ENCODE measurements at regions not wholly inside any gene's neighbourhood (a gene's known extent, or its start where the extent isn't known, plus 50 kb on each side); places are given as distances from the start of the nearest gene placed in this dataset.
"Not testable (repeated sequence)": the region's sequence is repeated elsewhere in the genome, so short reads cannot be mapped to it uniquely, and the experiment has no call there.

GRCh38 chr5:108556441-108557145, 174.7 kb upstream of the FBXL17 start:
- Mint-ChIP-seq H3K9me3 (no peaks in the 10 kb centered on the region), H3K4me3 (no peak overlapping the region), H3K36me3 (ENCODE audit: low read depth) (no peaks in the 10 kb centered on the region), H3K4me1 (ENCODE audit: low read depth) (no peaks in the 10 kb centered on the region), H3K27ac (no peak overlapping the region), H3K27me3 (ENCODE audit: low read depth) (no peaks in the 10 kb centered on the region)
- DNase-seq (ENCODE audit: low spot score): no peak

DNA sequence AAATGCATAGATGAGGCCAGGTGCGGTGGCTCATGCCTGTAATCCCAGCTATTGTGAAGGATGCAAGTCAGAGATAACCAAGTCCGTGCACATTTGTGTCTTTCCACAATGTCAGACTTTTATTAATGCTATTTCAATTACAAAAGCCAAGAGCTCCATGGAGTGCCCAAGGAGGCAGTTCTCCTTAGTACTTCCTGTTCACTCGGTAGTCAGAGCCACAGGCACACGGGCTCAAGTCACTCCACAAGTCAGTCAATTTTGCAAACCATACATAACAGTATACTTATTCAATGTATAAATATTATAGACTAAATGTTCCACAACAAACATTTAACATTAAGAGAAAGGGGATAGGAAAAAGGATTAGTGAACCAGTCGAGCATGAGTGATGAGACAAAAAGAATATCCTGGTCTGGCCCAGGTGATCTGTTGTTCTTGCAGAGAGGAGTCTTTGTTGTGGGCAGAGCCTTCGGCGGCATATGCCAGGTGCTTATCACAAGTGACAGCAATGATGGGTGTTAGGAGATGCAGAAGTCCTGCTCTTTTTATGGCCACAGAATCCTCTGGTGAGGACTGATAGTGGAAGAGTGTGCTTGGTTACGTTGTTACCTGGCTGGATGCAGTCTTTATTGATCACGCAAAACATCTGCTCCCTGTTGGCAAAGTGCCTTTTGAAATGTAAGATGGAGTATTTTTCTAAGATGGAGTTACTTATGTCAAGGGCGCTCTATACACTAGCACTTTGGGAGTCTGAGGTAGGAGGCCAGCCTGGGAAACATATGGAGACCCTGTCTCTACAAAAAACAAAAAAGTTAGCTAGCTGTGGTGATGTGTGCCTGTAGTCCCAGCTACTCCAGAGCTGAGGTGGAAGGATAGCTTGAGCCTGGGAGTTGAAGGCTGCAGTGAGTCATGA, 167.0 kb upstream of the FBXL17 start:
- DNase-seq (ENCODE audit: low spot score): no peak
- H3K27ac Mint-ChIP-seq: no peak overlapping the region
- H3K27me3 Mint-ChIP-seq (ENCODE audit: low read depth): peaks cover 3% of the 10 kb centered on the region
- H3K4me3 Mint-ChIP-seq: no peak overlapping the region
- H3K4me1 Mint-ChIP-seq (ENCODE audit: low read depth): no peaks in the 10 kb centered on the region
- H3K36me3 Mint-ChIP-seq (ENCODE audit: low read depth): no peaks in the 10 kb centered on the region
- H3K9me3 Mint-ChIP-seq: no peaks in the 10 kb centered on the region

- Mint-ChIP-seq H3K36me3 (ENCODE audit: low read depth) (no peaks in the 10 kb centered on the region), H3K27me3 (ENCODE audit: low read depth) (peaks cover 3% of the 10 kb centered on the region), H3K4me3 (no peak overlapping the region), H3K9me3 (no peaks in the 10 kb centered on the region), H3K27ac (no peak overlapping the region), H3K4me1 (ENCODE audit: low read depth) (no peaks in the 10 kb centered on the region)
- no peak for DNase-seq (ENCODE audit: low spot score)
Observed at GRCh38 chr5:108546939-108547338, 165.0 kb upstream of the FBXL17 start.

DNA sequence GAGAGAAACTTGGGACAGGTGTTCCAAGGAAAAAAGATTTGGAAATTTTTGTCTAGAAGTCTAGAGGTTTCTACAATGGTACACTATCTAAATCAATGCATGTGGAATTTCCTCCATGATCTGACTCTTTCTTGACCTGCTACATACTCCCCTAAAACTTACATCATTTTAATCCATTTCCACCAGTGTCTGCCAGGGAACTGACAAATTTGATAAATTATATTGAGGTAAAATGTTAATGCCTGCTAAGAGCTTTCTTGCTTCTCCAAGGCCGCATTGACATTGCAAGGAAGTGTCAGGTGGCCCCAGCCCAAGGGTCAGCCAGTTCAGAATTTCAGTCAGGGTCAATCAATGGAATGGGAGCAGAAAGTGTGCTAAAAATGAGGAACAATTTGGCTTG, 163.4 kb upstream of the FBXL17 start:
- H3K27me3 Mint-ChIP-seq (ENCODE audit: low read depth): peaks cover 3% of the 10 kb centered on the region
- H3K36me3 Mint-ChIP-seq (ENCODE audit: low read depth): no peaks in the 10 kb centered on the region
- H3K27ac Mint-ChIP-seq: no peak overlapping the region
- no peak for DNase-seq (ENCODE audit: low spot score)
- no peak overlapping the region for H3K4me3 Mint-ChIP-seq
- no peaks in the 10 kb centered on the region for H3K9me3 Mint-ChIP-seq
- H3K4me1 Mint-ChIP-seq (ENCODE audit: low read depth): no peaks in the 10 kb centered on the region

DNA sequence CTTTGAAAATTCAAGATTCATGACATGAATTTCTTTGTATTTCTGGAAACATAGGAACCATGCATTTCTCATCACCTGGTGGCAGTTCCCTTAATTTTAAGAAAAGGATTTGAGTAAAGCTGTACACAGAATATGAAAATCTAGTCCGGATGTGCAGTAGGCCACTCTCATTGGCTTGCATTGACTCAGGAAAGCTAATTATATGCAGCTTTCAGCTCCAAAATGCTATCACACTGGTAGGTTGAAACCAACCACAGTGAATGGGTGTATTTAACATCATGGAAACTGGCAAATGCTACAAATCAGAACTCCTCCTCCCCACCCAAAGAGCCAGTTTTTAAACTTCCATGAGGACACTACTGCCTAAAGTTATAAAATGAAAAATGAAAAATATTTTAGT, 161.6 kb upstream of the FBXL17 start:
- H3K27me3 Mint-ChIP-seq (ENCODE audit: low read depth): peaks cover 3% of the 10 kb centered on the region
- H3K27ac Mint-ChIP-seq: no peak overlapping the region
- no peaks in the 10 kb centered on the region for H3K4me1 Mint-ChIP-seq (ENCODE audit: low read depth)
- no peaks in the 10 kb centered on the region for H3K36me3 Mint-ChIP-seq (ENCODE audit: low read depth)
- no peaks in the 10 kb centered on the region for H3K9me3 Mint-ChIP-seq
- no peak for DNase-seq (ENCODE audit: low spot score)
- H3K4me3 Mint-ChIP-seq: no peak overlapping the region

GRCh38 chr5:108541836-108542235, 159.9 kb upstream of the FBXL17 start:
- Mint-ChIP-seq H3K9me3 (no peaks in the 10 kb centered on the region), H3K4me3 (no peak overlapping the region), H3K4me1 (ENCODE audit: low read depth) (no peaks in the 10 kb centered on the region), H3K36me3 (ENCODE audit: low read depth) (no peaks in the 10 kb centered on the region), H3K27me3 (ENCODE audit: low read depth) (peaks cover 2% of the 10 kb centered on the region), H3K27ac (no peak overlapping the region)
- DNase-seq (ENCODE audit: low spot score): no peak

DNA sequence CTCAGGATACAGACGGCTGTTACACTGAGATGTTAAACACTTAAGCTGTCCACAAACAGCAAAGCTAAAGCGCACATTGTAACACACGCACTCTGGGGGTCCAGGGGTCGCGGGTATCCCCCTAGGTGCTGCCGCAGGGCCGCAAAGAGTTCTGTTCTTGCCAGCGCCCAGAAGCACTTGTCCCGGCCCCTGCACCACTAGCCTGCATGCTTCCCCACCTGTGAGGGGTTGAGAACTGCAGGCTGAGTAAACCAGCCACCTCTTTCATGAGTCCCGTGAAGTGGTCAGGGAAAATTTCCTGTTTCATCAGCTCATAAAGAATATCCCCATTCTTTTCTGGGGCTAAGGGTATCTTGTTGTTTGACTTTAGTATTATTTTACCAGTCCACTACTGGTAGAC, 154.4 kb upstream of the FBXL17 start:
- no peaks in the 10 kb centered on the region for H3K27me3 Mint-ChIP-seq (ENCODE audit: low read depth)
- no peaks in the 10 kb centered on the region for H3K4me1 Mint-ChIP-seq (ENCODE audit: low read depth)
- H3K9me3 Mint-ChIP-seq: no peaks in the 10 kb centered on the region
- DNase-seq (ENCODE audit: low spot score): no peak
- no peak overlapping the region for H3K27ac Mint-ChIP-seq
- no peak overlapping the region for H3K4me3 Mint-ChIP-seq
- no peaks in the 10 kb centered on the region for H3K36me3 Mint-ChIP-seq (ENCODE audit: low read depth)

DNA sequence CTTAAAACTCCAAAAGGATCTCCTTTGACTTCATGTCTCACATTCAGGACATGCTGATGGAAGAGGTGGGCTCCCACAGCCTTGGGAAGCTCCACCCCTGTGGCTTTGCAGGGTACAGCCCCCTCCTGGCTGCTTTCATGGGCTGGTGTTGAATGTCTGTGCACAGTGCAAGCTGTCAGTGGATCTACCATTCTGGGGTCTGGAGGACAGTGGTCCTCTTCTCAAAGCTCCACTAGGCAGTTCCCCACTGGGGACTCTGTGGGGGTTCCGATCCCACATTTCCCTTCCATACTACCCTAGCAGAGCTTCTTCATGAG, 150.2 kb upstream of the FBXL17 start:
- not testable (repeated sequence) for H3K27ac Mint-ChIP-seq; DNase-seq (ENCODE audit: low spot score); H3K27me3 Mint-ChIP-seq (ENCODE audit: low read depth); H3K4me3 Mint-ChIP-seq; H3K9me3 Mint-ChIP-seq; H3K36me3 Mint-ChIP-seq (ENCODE audit: low read depth); H3K4me1 Mint-ChIP-seq (ENCODE audit: low read depth)

DNA sequence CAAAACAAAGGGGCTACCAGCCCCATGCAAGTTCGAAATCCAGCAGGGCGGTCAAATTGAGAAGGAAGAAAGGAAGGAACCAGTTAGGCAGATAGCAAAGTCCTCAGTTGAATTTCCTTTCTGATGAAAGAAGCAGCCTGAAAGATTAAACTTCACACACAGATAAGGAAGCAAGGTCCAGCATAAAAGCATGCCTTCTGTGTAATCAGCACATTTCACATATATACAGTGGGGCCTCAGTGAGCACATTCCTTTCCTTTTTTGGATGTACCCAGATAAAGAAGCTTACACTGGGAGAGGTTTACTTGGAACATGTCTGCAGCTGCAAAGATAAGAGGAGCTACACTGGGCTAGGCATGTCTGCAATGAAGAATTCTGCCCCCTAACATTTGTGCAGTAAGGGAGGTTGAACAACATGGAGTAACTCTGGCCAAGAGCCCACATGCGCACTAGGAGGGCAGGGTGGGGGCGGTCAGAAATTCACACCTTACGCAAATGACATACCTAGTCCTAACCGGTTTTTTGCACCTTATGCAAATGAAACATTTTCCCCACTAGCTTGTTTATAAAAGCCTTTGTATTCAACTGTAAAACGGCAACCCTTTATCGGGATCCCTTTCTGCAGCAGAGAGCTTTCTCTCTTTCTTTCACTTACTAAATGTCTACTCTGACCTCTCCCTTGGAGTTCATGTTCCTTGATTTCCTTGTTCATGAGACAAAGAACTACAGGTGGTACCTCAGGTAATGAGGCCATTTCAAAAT, 149.7 kb upstream of the FBXL17 start:
- no peaks in the 10 kb centered on the region for H3K27me3 Mint-ChIP-seq (ENCODE audit: low read depth)
- no peaks in the 10 kb centered on the region for H3K36me3 Mint-ChIP-seq (ENCODE audit: low read depth)
- no peak overlapping the region for H3K4me3 Mint-ChIP-seq
- no peak for DNase-seq (ENCODE audit: low spot score)
- peaks cover 5% of the 10 kb centered on the region for H3K9me3 Mint-ChIP-seq
- no peak overlapping the region for H3K27ac Mint-ChIP-seq
- H3K4me1 Mint-ChIP-seq (ENCODE audit: low read depth): no peaks in the 10 kb centered on the region

DNA sequence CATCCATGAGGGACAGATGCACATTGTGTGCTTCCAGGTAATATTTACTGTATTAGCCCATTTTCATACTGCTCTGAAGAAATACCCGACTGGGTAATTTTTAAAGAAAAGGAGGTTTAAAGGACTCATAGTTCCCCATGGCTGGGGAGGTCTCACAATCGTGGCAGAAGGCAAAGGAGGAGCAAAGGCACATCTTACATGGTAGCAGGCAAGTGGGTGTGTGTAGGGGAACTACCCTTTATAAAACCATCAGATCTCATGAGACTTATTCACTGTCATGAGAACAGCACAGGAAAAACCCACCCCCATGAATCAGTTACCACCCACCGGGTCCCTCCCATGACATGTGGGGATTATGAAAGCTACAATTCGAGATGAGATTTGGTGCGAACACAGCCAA, 148.8 kb upstream of the FBXL17 start:
- Mint-ChIP-seq H3K27ac (no peak overlapping the region), H3K27me3 (ENCODE audit: low read depth) (no peaks in the 10 kb centered on the region), H3K9me3 (peaks cover 9% of the 10 kb centered on the region)

GRCh38 chr5:108529381-108529780, 147.5 kb upstream of the FBXL17 start:
- Mint-ChIP-seq H3K4me3 (no peak overlapping the region), H3K4me1 (ENCODE audit: low read depth) (no peaks in the 10 kb centered on the region), H3K27me3 (ENCODE audit: low read depth) (no peaks in the 10 kb centered on the region), H3K9me3 (peaks cover 9% of the 10 kb centered on the region), H3K36me3 (ENCODE audit: low read depth) (no peaks in the 10 kb centered on the region), H3K27ac (no peak overlapping the region)
- DNase-seq (ENCODE audit: low spot score): no peak

More for the DNA sequence above, 148.8 kb upstream of the FBXL17 start:
- Mint-ChIP-seq H3K36me3 (ENCODE audit: low read depth) (no peaks in the 10 kb centered on the region), H3K4me1 (ENCODE audit: low read depth) (no peaks in the 10 kb centered on the region), H3K4me3 (no peak overlapping the region)
- no peak for DNase-seq (ENCODE audit: low spot score)

- Mint-ChIP-seq H3K4me1 (ENCODE audit: low read depth) (no peaks in the 10 kb centered on the region), H3K36me3 (ENCODE audit: low read depth) (no peaks in the 10 kb centered on the region), H3K9me3 (peaks cover 9% of the 10 kb centered on the region), H3K27ac (no peak overlapping the region), H3K27me3 (ENCODE audit: low read depth) (no peaks in the 10 kb centered on the region), H3K4me3 (no peak overlapping the region)
- no peak for DNase-seq (ENCODE audit: low spot score)
Observed at GRCh38 chr5:108528655-108529054, 146.8 kb upstream of the FBXL17 start.

DNA sequence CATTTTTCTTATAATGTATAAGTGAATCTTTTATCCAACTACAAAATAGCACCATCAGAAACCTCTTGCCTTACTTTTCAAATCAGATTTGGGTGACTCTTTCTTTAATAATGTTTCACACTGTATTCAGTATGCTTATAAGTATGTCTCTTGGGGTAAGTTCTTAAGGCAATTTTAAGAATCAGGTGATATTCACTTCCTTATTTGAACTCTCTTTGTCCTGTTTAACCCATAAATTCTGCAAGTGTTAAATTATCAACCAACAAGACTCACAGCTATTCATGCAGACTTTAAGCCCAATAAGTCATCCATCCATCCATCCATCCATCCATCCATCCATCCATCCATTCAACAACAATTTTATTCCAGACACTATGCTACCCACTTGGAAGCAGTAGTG, 142.7 kb upstream of the FBXL17 start:
- Mint-ChIP-seq H3K27me3 (ENCODE audit: low read depth) (no peaks in the 10 kb centered on the region), H3K36me3 (ENCODE audit: low read depth) (no peaks in the 10 kb centered on the region), H3K4me3 (no peak overlapping the region), H3K9me3 (peaks cover 9% of the 10 kb centered on the region), H3K27ac (no peak overlapping the region), H3K4me1 (ENCODE audit: low read depth) (peaks cover 2% of the 10 kb centered on the region)
- DNase-seq (ENCODE audit: low spot score): no peak

- Mint-ChIP-seq H3K27ac (no peak overlapping the region), H3K36me3 (ENCODE audit: low read depth) (no peaks in the 10 kb centered on the region), H3K4me1 (ENCODE audit: low read depth) (peaks cover 2% of the 10 kb centered on the region), H3K27me3 (ENCODE audit: low read depth) (no peaks in the 10 kb centered on the region), H3K4me3 (no peak overlapping the region), H3K9me3 (peaks cover 9% of the 10 kb centered on the region)
- DNase-seq (ENCODE audit: low spot score): no peak
Observed at GRCh38 chr5:108523360-108523759, 141.5 kb upstream of the FBXL17 start.
